K562 (cell line): ENCODE measurements at regions not wholly inside any gene's neighbourhood (a gene's known extent, or its start where the extent isn't known, plus 50 kb on each side); places are given as distances from the start of the nearest gene placed in this dataset.

ENCODE experiments used
- ATAC-seq: fragments of 200-7000 bp; cut with Tn5 transposase; 3 replicates; pipeline ENCODE4 v1.9.1; 2020; ENCODE audit warnings: moderate library complexity
- BruUV-seq: library from RNA; stranded (reverse); fragments of 400-500 nt; replicated peaks from 2 replicates; lab custom pipeline; 2021; lab: Mats Ljungman, UMichigan
- CTCF ChIA-PET: fragments of 300-600 bp; formaldehyde crosslinking; extraction: SDS; loops from one replicate; lab custom pipeline; 2021; ENCODE audit warnings: low intra/inter-chr PET ratio; lab: Yijun Ruan, JAX
- POLR2A ChIA-PET: fragments of 300-600, 350-650 bp; sonication (Branson Sonifier 250); formaldehyde crosslinking; extraction: SDS; loops from one replicate; lab custom pipeline; 2021; ENCODE audit warnings: antibody characterized with exemption, inconsistent platforms; lab: Yijun Ruan, JAX
- DNase-seq, 4 experiments: peaks; one replicate each; pipeline versions ENCODE4 v3.0.0 to v3.0.0-alpha.2; 2011 to 2018; ENCODE audit warnings: low spot score in 3 of 4, mixed read lengths in 3 of 4; ENCODE audit errors: extremely low read depth in 1 of 4
- FAIRE-seq: peaks from 2 replicates; lab custom pipeline; 2011; peaks lifted over from hg19 to GRCh38; lab: Jason Lieb, UNC
- H2AFZ ChIP-seq: 2 replicates; pipeline ENCODE4 v1.6.0; 2011; ENCODE audit warnings: low read depth, low read length, control low read depth, inconsistent platforms
- H3K27ac ChIP-seq: fragments of 200-600 bp; 3 replicates; pipeline ENCODE4 v1.8.0; 2011; ENCODE audit warnings: low read depth, mild to moderate bottlenecking, control low read depth, inconsistent platforms, low read length, moderate library complexity, mixed read lengths; ENCODE audit errors: extremely low read depth
- H3K27me3 ChIP-seq, 2 experiments: fragments of 300-600 bp in 1 of 2; 2 replicates in 1 of 2; 3 replicates in 1 of 2; pipeline versions ENCODE4 v1.6.0 to v1.8.0; 2011; ENCODE audit warnings: inconsistent platforms in 2 of 2, low read length in 2 of 2, mild to moderate bottlenecking in 1 of 2, mixed read lengths in 1 of 2, moderate library complexity in 1 of 2; ENCODE audit not compliant: control insufficient read depth in 2 of 2, insufficient read depth in 2 of 2
- H3K36me3 ChIP-seq: fragments of 300-600 bp; 3 replicates; pipeline ENCODE4 v1.8.0; 2011; ENCODE audit warnings: mild to moderate bottlenecking, low read length, inconsistent platforms; ENCODE audit not compliant: control insufficient read depth, insufficient read depth
- H3K4me1 ChIP-seq, 2 experiments: fragments of 200-600 bp in 1 of 2; replicated peaks in 1 of 2; 2 replicates in 1 of 2; 3 replicates in 1 of 2; pipeline versions ENCODE4 v1.5.1 to v1.8.0; 2011; ENCODE audit warnings: inconsistent platforms in 2 of 2, low read length in 2 of 2, mild to moderate bottlenecking in 1 of 2, mixed read lengths in 1 of 2, moderate library complexity in 1 of 2; ENCODE audit not compliant: control insufficient read depth in 2 of 2, insufficient read depth in 2 of 2
- H3K4me2 ChIP-seq: 2 replicates; pipeline ENCODE4 v1.6.1; 2011; ENCODE audit warnings: low read length, control low read depth, inconsistent platforms, mixed read lengths; ENCODE audit not compliant: insufficient read depth
- H3K4me3 ChIP-seq: fragments of 200-600 bp; sonication (generic), shearing (Covaris generic); 2 replicates; pipeline ENCODE4 v1.5.1; 2016; ENCODE audit warnings: control low read depth, inconsistent platforms
- H3K79me2 ChIP-seq: fragments of 200-600 bp; 3 replicates; pipeline ENCODE4 v1.8.0; 2011; ENCODE audit warnings: low read length, inconsistent platforms; ENCODE audit not compliant: control insufficient read depth, insufficient read depth
- H3K9ac ChIP-seq, 2 experiments: 2 replicates each; pipeline versions ENCODE4 v1.6.0 to v1.6.1; 2011; ENCODE audit warnings: low read depth in 2 of 2, low read length in 2 of 2, control low read depth in 1 of 2, inconsistent platforms in 1 of 2, mild to moderate bottlenecking in 1 of 2, mixed read lengths in 1 of 2; ENCODE audit not compliant: insufficient read depth in 1 of 2
- H3K9me1 ChIP-seq: one replicate; pipeline ENCODE4 v1.6.0; 2011; ENCODE audit warnings: inconsistent platforms, mild to moderate bottlenecking, low read length, moderate library complexity; ENCODE audit not compliant: control insufficient read depth, insufficient read depth
- H3K9me3 ChIP-seq: replicated peaks from 2 replicates; pipeline ENCODE4 v1.5.1; 2011; ENCODE audit warnings: low read depth, low read length, inconsistent platforms; ENCODE audit not compliant: control insufficient read depth, insufficient read depth
- H4K20me1 ChIP-seq: replicated peaks from 2 replicates; pipeline ENCODE4 v1.6.1; 2011; ENCODE audit warnings: low read length, inconsistent platforms, mixed read lengths; ENCODE audit not compliant: control insufficient read depth, insufficient read depth
- COPS2 ChIP-seq: fragments of 450-650 bp; conservative IDR thresholded peaks from 2 replicates; pipeline ENCODE4 v1.6.1; 2016; ENCODE audit warnings: mild to moderate bottlenecking, moderate library complexity
- FOXK1 ChIP-seq: sonication (generic); formaldehyde crosslinking; IDR thresholded peaks from 2 replicates; pipeline ENCODE4 v1.8.0; 2022; ENCODE audit warnings: missing genetic modification reagents, mild to moderate bottlenecking, borderline replicate concordance
- FUS ChIP-seq: fragments of 200-400 bp; formaldehyde crosslinking; optimal IDR thresholded peaks from 2 replicates; pipeline ENCODE3; 2017; ENCODE audit warnings: low read depth, low read length
- MAZ ChIP-seq, 2 experiments: fragments of 450-650 bp in 1 of 2; sonication (generic) in 1 of 2; formaldehyde crosslinking; IDR thresholded peaks in 1 of 2; conservative IDR thresholded peaks in 1 of 2; 2 replicates each; pipeline versions ENCODE4 v1.4.0 to v1.5.0; 2020; ENCODE audit warnings: mild to moderate bottlenecking in 1 of 2, missing genetic modification reagents in 1 of 2
- NFIX ChIP-seq: fragments of 250-450 bp; sonication (Bioruptor Pico); IDR thresholded peaks from 2 replicates; pipeline ENCODE4 v1.4.0; 2020; ENCODE audit warnings: low read depth, mild to moderate bottlenecking, moderate library complexity
- NKRF ChIP-seq: fragments of 450-650 bp; IDR thresholded peaks from 2 replicates; pipeline ENCODE4 v1.6.1; 2016; ENCODE audit warnings: borderline replicate concordance
- NR1H2 ChIP-seq: sonication (generic); formaldehyde crosslinking; IDR thresholded peaks from 2 replicates; pipeline ENCODE4 v1.4.0; 2020; ENCODE audit warnings: mild to moderate bottlenecking, missing genetic modification reagents
- NR2C1 ChIP-seq, 2 experiments: fragments of 450-650 bp; IDR thresholded peaks; 2 replicates each; pipeline ENCODE4 v1.6.1; 2017; ENCODE audit warnings: mild to moderate bottlenecking in 2 of 2, antibody characterized with exemption in 1 of 2, inconsistent platforms in 1 of 2, missing compliant biosample characterization in 1 of 2, missing genetic modification characterization in 1 of 2
- POLR2H ChIP-seq: IDR thresholded peaks from 2 replicates; pipeline ENCODE4 v1.6.1; 2016; ENCODE audit warnings: missing genetic modification characterization, low read depth, mild to moderate bottlenecking, control low read depth, missing compliant biosample characterization, moderate library complexity
- RCOR1 ChIP-seq, 2 experiments: IDR thresholded peaks; 2 replicates each; pipeline ENCODE4 v1.6.1; 2012; ENCODE audit warnings: low read depth in 2 of 2, low read length in 2 of 2, borderline replicate concordance in 1 of 2, improper control_type of control experiment in 1 of 2
- SRSF9 ChIP-seq: fragments of 200-400 bp; formaldehyde crosslinking; IDR thresholded peaks from 2 replicates; pipeline ENCODE4 v1.6.1; 2017; ENCODE audit warnings: low read depth, low read length, borderline replicate concordance
- ZBTB34 ChIP-seq: fragments of 250-450 bp; sonication (Bioruptor Pico); IDR thresholded peaks from 2 replicates; pipeline ENCODE4 v1.8.0; 2021; ENCODE audit warnings: mild to moderate bottlenecking, moderate library complexity
- ZNF551 ChIP-seq: fragments of 250-450 bp; sonication (Bioruptor Pico); IDR thresholded peaks from 2 replicates; pipeline ENCODE4 v1.5.0; 2021; ENCODE audit warnings: mild to moderate bottlenecking, moderate library complexity
- WGBS: fragments of 100-300 bp; shearing (Covaris generic); methylation state at CpG from one replicate; pipeline ENCODE4 v1.1.6; 2016; ENCODE audit warnings: low coverage, mixed read lengths; ENCODE audit not compliant: insufficient coverage; ENCODE audit errors: missing lambda C conversion rate; 5-methylcytosine and 5-hydroxymethylcytosine counted together
- in situ Hi-C: fragments of 300-500 bp; cut with MboI; formaldehyde crosslinking; loops from 4 replicates; pipeline ENCODE4 v1.15.0; 2018; ENCODE audit warnings: inconsistent platforms, mixed read lengths
- intact Hi-C: fragments of 100-400 bp; cut with micrococcal nuclease; formaldehyde crosslinking; loops from 2 replicates; pipeline ENCODE4 v1.14.2; 2022

- Histone ChIP-seq H3K27me3 (no peaks in the 10 kb centered on the region), H3K79me2 (no peaks in the 10 kb centered on the region), H3K4me3 (no peak overlapping the region)
- TF ChIP-seq FUS (no peak), NR2C1 (IDR thresholded peaks at IDR 0.05) (no peak), NR2C1 (tag; IDR thresholded peaks at IDR 0.05) (no peak)
- TF ChIP-seq, all 486 proteins: peak for 0
- 0% methylated on average over 1 of the region's 2 CpGs for WGBS
- FAIRE-seq (no peak), DNase-seq (no peak), ATAC-seq (no peak)
- H3K4me2 ChIP-seq, result no peak overlapping the region
- H3K36me3 ChIP-seq, result no peaks in the 10 kb centered on the region
- BruUV-seq, result no TSS peak
- H4K20me1 ChIP-seq, result no peaks in the 10 kb centered on the region
- no peak overlapping the region for H3K9ac ChIP-seq
- CTCF ChIA-PET, result no interaction called here
- in situ Hi-C loops, result no loop called here
- POLR2A ChIA-PET, result no interaction called here
- intact Hi-C loops, result no loop called here
- H3K9me1 ChIP-seq, result no peaks in the 10 kb centered on the region
- no peaks in the 10 kb centered on the region for H3K4me1 ChIP-seq
- no peaks in the 10 kb centered on the region for H3K9me3 ChIP-seq
- H2AFZ ChIP-seq, result no peak overlapping the region
- H3K27ac ChIP-seq, result no peak overlapping the region
These were observed 555.9 kb downstream of the DIAPH3 start for GRCh38 chr13:59607780-59608233.

GRCh38 chr13:59609421-59609820, 554.3 kb downstream of the DIAPH3 start:
- Histone ChIP-seq H2AFZ (no peak overlapping the region), H3K79me2 (no peaks in the 10 kb centered on the region), H4K20me1 (no peaks in the 10 kb centered on the region), H3K4me2 (no peak overlapping the region), H3K4me3 (no peak overlapping the region), H3K9me3 (no peaks in the 10 kb centered on the region), H3K4me1 (no peaks in the 10 kb centered on the region), H3K36me3 (no peaks in the 10 kb centered on the region), H3K27ac (no peak overlapping the region), H3K27me3 (no peaks in the 10 kb centered on the region), H3K9me1 (no peaks in the 10 kb centered on the region), H3K9ac (no peak overlapping the region)
- ChIA-PET CTCF (no interaction called here), POLR2A (no interaction called here)
- no peak for DNase-seq
- no TSS peak for BruUV-seq
- no peak for FAIRE-seq
- in situ Hi-C loops (no loop called here), intact Hi-C loops (no loop called here)
- no peak; the same call in 2 of the 3 replicates for ATAC-seq
- TF ChIP-seq MAZ (CRISPR knock-in tag; conservative IDR thresholded peaks at IDR 0.05 in 1 of 2, IDR thresholded peaks at IDR 0.05 in 1 of 2) (no peak), ZBTB34 (CRISPR knock-in tag) (no peak), COPS2 (no peak), POLR2H (tag) (no peak), NFIX (no peak), RCOR1 (IDR thresholded peaks at IDR 0.05; ENCODE audit: borderline replicate concordance in 1 of 2, low read depth in 2 of 2, low read length in 2 of 2) (no peak), NR1H2 (CRISPR knock-in tag) (no peak), FOXK1 (CRISPR knock-in tag) (no peak), ZNF551 (CRISPR knock-in tag) (no peak), NKRF (no peak), SRSF9 (no peak)
